ENCODE measurements at regions not wholly inside any gene's neighbourhood (a gene's known extent, or its start where the extent isn't known, plus 50 kb on each side); places are given as distances from the start of the nearest gene placed in this dataset.

DNA sequence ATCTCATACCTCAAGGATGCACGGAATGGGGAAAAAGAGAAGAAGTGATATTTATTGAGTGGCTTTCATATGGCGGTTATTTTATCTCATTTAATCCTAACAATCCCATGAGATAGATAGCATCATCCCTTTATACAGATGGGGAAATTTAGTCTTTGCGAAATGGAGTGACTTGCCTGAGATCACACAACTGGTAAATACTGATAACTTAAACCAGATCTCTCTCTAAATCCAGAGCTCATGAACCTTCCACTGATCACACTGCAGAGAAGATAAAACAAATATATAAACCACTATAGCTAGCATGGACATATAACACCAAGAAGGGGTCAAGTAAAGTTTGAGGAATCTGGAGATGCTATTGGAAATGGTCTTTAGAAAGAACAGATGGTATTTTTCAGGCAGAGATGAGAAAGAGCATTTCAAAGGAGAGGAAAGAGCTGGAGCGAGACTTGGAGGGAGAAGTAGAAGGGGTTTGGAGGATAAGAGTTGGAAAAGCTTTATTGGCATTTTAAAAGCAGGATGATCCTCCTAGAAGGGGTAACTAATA lies 139.8 kb upstream of the TNFAIP3 start:
- peaks cover 19% of the 10 kb centered on the region for H3K4me1 ChIP-seq
- TF ChIP-seq, protein P1, sequence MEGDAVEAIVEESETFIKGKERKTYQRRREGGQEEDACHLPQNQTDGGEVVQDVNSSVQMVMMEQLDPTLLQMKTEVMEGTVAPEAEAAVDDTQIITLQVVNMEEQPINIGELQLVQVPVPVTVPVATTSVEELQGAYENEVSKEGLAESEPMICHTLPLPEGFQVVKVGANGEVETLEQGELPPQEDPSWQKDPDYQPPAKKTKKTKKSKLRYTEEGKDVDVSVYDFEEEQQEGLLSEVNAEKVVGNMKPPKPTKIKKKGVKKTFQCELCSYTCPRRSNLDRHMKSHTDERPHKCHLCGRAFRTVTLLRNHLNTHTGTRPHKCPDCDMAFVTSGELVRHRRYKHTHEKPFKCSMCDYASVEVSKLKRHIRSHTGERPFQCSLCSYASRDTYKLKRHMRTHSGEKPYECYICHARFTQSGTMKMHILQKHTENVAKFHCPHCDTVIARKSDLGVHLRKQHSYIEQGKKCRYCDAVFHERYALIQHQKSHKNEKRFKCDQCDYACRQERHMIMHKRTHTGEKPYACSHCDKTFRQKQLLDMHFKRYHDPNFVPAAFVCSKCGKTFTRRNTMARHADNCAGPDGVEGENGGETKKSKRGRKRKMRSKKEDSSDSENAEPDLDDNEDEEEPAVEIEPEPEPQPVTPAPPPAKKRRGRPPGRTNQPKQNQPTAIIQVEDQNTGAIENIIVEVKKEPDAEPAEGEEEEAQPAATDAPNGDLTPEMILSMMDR (IDR thresholded peaks at IDR 0.05): no peak
- DNase-seq (no peak), ATAC-seq (no peak)
- H3K27ac ChIP-seq: no peak overlapping the region
- H3K4me3 ChIP-seq: no peak overlapping the region
- no peaks in the 10 kb centered on the region for H3K27me3 ChIP-seq (ENCODE audit: low read depth)
- intact Hi-C loops (cut with DNase I): no loop called here
- H3K9me3 ChIP-seq: no peaks in the 10 kb centered on the region
- no peaks in the 10 kb centered on the region for H3K36me3 ChIP-seq

DNA sequence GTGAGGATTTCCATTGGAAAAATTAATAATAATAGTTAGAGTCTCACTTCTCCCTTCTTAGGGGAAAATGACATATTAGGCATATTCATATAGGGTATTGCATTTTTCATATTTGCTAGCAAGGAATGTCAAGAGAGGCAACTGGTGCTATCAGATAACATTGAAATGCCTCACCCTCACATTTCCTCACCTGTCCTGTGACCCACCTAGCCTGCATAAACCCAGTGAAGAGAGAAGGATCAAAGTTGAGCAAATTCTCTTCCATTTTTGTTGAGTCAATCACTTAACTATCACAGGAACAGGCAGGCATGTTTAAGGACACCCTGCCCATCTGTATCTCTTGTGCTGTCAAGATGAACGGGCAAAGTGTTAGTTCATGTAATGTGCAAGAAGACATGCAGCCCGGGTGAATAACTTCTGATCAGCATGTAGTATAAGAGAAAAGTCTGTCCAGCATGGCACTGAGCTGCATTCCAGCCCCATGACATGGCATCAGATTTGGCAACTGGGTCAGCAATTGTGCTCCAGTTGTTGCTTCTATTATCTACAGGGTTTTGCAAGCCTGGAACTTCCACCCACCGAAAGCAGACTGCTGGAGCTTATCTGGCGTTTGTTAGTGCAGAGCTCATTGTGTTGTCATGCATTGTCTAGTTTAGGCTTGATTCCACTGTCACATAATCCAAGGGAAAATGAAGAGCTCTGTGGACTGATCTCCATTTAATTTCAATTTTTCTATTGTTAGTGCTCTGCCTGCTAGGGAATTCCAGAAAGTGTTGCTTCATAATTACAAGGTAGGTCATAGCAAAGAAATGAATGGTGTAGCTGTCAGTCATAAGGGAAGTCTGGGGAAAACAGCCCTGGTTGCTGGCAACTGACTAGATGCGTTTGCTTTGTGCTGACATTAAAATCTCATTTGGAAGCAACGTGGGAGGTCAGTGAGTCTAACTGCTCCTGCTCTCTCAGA lies 138.4 kb upstream of the TNFAIP3 start:
- TF ChIP-seq, protein P1 (IDR thresholded peaks at IDR 0.05): no peak
- no peak overlapping the region for H3K4me3 ChIP-seq
- no peaks in the 10 kb centered on the region for H3K9me3 ChIP-seq
- intact Hi-C loops (cut with DNase I): no loop called here
- H3K4me1 ChIP-seq: peaks cover 16% of the 10 kb centered on the region
- no peaks in the 10 kb centered on the region for H3K27me3 ChIP-seq (ENCODE audit: low read depth)
- DNase-seq: no peak
- no peaks in the 10 kb centered on the region for H3K36me3 ChIP-seq
- H3K27ac ChIP-seq: no peak overlapping the region
- peak; percentile 43 to 47 for ATAC-seq

GRCh38 chr6:137729866-137730629 lies 137.0 kb upstream of the TNFAIP3 start:
- DNase-seq (no peak), ATAC-seq (no peak)
- no peaks in the 10 kb centered on the region for H3K36me3 ChIP-seq
- no peak overlapping the region for H3K27ac ChIP-seq
- no peaks in the 10 kb centered on the region for H3K9me3 ChIP-seq
- H3K27me3 ChIP-seq (ENCODE audit: low read depth): no peaks in the 10 kb centered on the region
- H3K4me3 ChIP-seq: no peak overlapping the region
- H3K4me1 ChIP-seq: peaks cover 16% of the 10 kb centered on the region
- intact Hi-C loops (cut with DNase I): no loop called here
- TF ChIP-seq, protein P1 (IDR thresholded peaks at IDR 0.05): no peak

DNA sequence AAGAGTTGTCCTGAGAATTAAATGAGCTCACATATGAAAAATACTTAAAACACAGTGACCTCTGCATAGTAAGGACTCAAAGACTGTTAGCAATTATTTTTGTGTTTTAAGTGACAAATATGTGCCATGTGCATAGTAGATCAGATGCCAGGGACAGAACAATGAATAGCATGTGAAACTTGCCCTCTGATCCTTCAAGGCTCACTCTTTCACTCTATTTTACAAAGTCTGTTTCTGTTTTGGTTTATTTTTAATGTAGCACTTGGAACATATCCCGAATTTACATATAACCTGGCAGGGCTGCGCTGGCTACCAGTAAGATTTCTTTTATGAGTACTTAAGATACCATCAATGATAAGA lies 135.5 kb upstream of the TNFAIP3 start:
- TF ChIP-seq, protein P1 (IDR thresholded peaks at IDR 0.05): no peak
- Histone ChIP-seq H3K9me3 (no peaks in the 10 kb centered on the region), H3K36me3 (no peaks in the 10 kb centered on the region), H3K4me3 (no peak overlapping the region), H3K27ac (no peak overlapping the region), H3K27me3 (ENCODE audit: low read depth) (no peaks in the 10 kb centered on the region), H3K4me1 (peaks cover 16% of the 10 kb centered on the region)
- intact Hi-C loops (cut with DNase I): no loop called here
- DNase-seq: no peak
- no peak for ATAC-seq

DNA sequence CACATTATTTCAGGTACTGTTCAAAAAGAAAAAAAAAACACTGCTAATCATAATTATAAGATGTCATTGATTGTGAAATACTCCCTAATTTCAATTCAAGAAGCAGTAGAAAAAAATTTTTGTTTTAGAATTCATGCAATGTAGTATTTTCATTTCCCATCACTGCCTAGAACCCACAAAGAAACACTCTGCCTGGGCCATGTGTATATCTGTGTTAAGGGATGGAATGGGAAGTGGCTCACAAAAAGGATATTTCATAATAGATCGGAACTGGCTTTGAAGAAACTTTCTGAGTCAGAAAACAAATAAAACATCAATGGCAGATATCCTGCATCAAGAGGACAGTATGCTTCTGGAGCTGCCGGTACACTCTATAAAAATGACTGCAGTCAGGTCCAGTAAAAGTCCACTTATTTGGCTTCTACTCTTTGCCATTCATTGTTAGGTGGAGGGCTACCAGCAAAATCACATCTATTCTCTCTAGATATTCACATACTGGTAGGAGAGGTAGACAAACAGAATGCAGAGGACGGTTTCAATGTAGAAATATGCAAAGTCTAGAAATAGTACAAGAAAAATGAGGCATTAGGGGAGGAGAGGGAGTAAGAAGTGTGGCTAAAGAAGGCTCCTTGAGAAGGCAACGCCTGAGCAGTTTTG lies 135.0 kb upstream of the TNFAIP3 start:
- intact Hi-C loops (cut with DNase I): no loop called here
- Histone ChIP-seq H3K27ac (no peak overlapping the region), H3K27me3 (ENCODE audit: low read depth) (no peaks in the 10 kb centered on the region), H3K9me3 (no peaks in the 10 kb centered on the region), H3K4me1 (peaks cover 16% of the 10 kb centered on the region), H3K36me3 (no peaks in the 10 kb centered on the region), H3K4me3 (no peak overlapping the region)
- no peak for DNase-seq
- TF ChIP-seq, protein P1 (IDR thresholded peaks at IDR 0.05): no peak
- ATAC-seq: peak; percentile 48 to 63
